Activated CD8-positive, alpha-beta T cell treated with anti-CD3 and anti-CD28 coated beads for 36 hours (primary cell): ENCODE measurements at regions not wholly inside any gene's neighbourhood (a gene's known extent, or its start where the extent isn't known, plus 50 kb on each side); places are given as distances from the start of the nearest gene placed in this dataset.
"Not testable (repeated sequence)": the region's sequence is repeated elsewhere in the genome, so short reads cannot be mapped to it uniquely, and the experiment has no call there.

Source experiments
- ATAC-seq: fragments of 200-7000 bp; cut with Tn5 transposase; one replicate; pipeline ENCODE4 v1.10.0; 2021; ENCODE audit warnings: mild to moderate bottlenecking, moderate library complexity
- CTCF ChIA-PET: fragments of 350-600 bp; sonication (Branson Sonifier 250); formaldehyde crosslinking; loops from one replicate; lab custom pipeline; 2021; ENCODE audit warnings: antibody characterized with exemption; lab: Charles Lee
- POLR2A ChIA-PET: fragments of 350-600 bp; sonication (Branson Sonifier 250); formaldehyde crosslinking; loops from one replicate; lab custom pipeline; 2021; ENCODE audit warnings: antibody characterized with exemption; lab: Charles Lee
- DNase-seq: peaks from one replicate; pipeline ENCODE4 v3.0.0-alpha.2; 2020
- H3K27ac Mint-ChIP-seq: one replicate; pipeline ENCODE4 v1.8.0; 2021; ENCODE audit warnings: mild to moderate bottlenecking, mixed read lengths
- H3K27me3 Mint-ChIP-seq: one replicate; pipeline ENCODE4 v1.8.0; 2021; ENCODE audit warnings: mixed read lengths
- H3K36me3 Mint-ChIP-seq: one replicate; pipeline ENCODE4 v1.8.0; 2021; ENCODE audit warnings: low read depth, mixed read lengths
- H3K4me1 Mint-ChIP-seq: one replicate; pipeline ENCODE4 v1.8.0; 2021; ENCODE audit warnings: low read depth, mixed read lengths
- H3K4me3 Mint-ChIP-seq: one replicate; pipeline ENCODE4 v1.8.0; 2021; ENCODE audit warnings: mild to moderate bottlenecking, moderate library complexity, mixed read lengths
- H3K9me3 Mint-ChIP-seq: one replicate; pipeline ENCODE4 v1.8.0; 2021; ENCODE audit warnings: mixed read lengths
- intact Hi-C: fragments of 100-400 bp; cut with micrococcal nuclease; formaldehyde crosslinking; loops from one replicate; pipeline ENCODE4 v1.10.0; 2022

GRCh38 chr9:94387338-94388010, 59.0 kb upstream of the NUTM2F start:
- POLR2A ChIA-PET, CTCF ChIA-PET, H3K27ac Mint-ChIP-seq, H3K4me3 Mint-ChIP-seq, ATAC-seq, intact Hi-C loops, H3K27me3 Mint-ChIP-seq, H3K9me3 Mint-ChIP-seq, DNase-seq, H3K36me3 Mint-ChIP-seq: not testable (repeated sequence)
- peaks cover 22% of the 10 kb centered on the region for H3K4me1 Mint-ChIP-seq

- H3K27me3 Mint-ChIP-seq, intact Hi-C loops, H3K9me3 Mint-ChIP-seq, ATAC-seq, CTCF ChIA-PET, H3K27ac Mint-ChIP-seq, H3K4me3 Mint-ChIP-seq, POLR2A ChIA-PET, DNase-seq, H3K36me3 Mint-ChIP-seq: not testable (repeated sequence)
- H3K4me1 Mint-ChIP-seq: peaks cover 22% of the 10 kb centered on the region
Measured at GRCh38 chr9:94388011-94388406, 59.6 kb upstream of the NUTM2F start.

- H3K27ac Mint-ChIP-seq, H3K36me3 Mint-ChIP-seq, intact Hi-C loops: not testable (repeated sequence)
Measured at GRCh38 chr9:94390425-94391098, 62.1 kb upstream of the NUTM2F start.

GRCh38 chr9:94392971-94393624, 64.7 kb upstream of the NUTM2F start:
- ATAC-seq, POLR2A ChIA-PET, H3K4me3 Mint-ChIP-seq, H3K27me3 Mint-ChIP-seq, intact Hi-C loops, H3K27ac Mint-ChIP-seq, CTCF ChIA-PET, DNase-seq, H3K9me3 Mint-ChIP-seq, H3K36me3 Mint-ChIP-seq: not testable (repeated sequence)
- peaks cover 19% of the 10 kb centered on the region for H3K4me1 Mint-ChIP-seq

More at GRCh38 chr9:94390425-94391098, 62.1 kb upstream of the NUTM2F start:
- DNase-seq, POLR2A ChIA-PET, H3K4me3 Mint-ChIP-seq, ATAC-seq, H3K9me3 Mint-ChIP-seq, CTCF ChIA-PET, H3K27me3 Mint-ChIP-seq: not testable (repeated sequence)
- peaks cover 22% of the 10 kb centered on the region for H3K4me1 Mint-ChIP-seq

GRCh38 chr9:94397766-94398379, 69.4 kb upstream of the NUTM2F start:
- CTCF ChIA-PET, H3K9me3 Mint-ChIP-seq, H3K27me3 Mint-ChIP-seq, H3K36me3 Mint-ChIP-seq, H3K4me3 Mint-ChIP-seq, intact Hi-C loops, POLR2A ChIA-PET: not testable (repeated sequence)
- peak overlapping the region; percentile 62 for H3K27ac Mint-ChIP-seq
- DNase-seq: peak; percentile 27
- peak; percentile 80 for ATAC-seq
- peaks cover 31% of the 10 kb centered on the region for H3K4me1 Mint-ChIP-seq

- ATAC-seq, DNase-seq, H3K27me3 Mint-ChIP-seq, POLR2A ChIA-PET, H3K27ac Mint-ChIP-seq, H3K9me3 Mint-ChIP-seq, H3K4me3 Mint-ChIP-seq, CTCF ChIA-PET, H3K36me3 Mint-ChIP-seq, intact Hi-C loops: not testable (repeated sequence)
- peaks cover 30% of the 10 kb centered on the region for H3K4me1 Mint-ChIP-seq
Measured at GRCh38 chr9:94400461-94400860, 72.0 kb upstream of the NUTM2F start.

- intact Hi-C loops, H3K36me3 Mint-ChIP-seq, CTCF ChIA-PET, ATAC-seq, DNase-seq, H3K27me3 Mint-ChIP-seq, POLR2A ChIA-PET, H3K27ac Mint-ChIP-seq, H3K4me3 Mint-ChIP-seq, H3K9me3 Mint-ChIP-seq: not testable (repeated sequence)
- H3K4me1 Mint-ChIP-seq: peaks cover 19% of the 10 kb centered on the region
Measured at GRCh38 chr9:94402795-94403194, 74.4 kb upstream of the NUTM2F start.

GRCh38 chr9:94403571-94403970, 75.1 kb upstream of the NUTM2F start:
- DNase-seq, H3K27me3 Mint-ChIP-seq, H3K36me3 Mint-ChIP-seq, H3K4me3 Mint-ChIP-seq, CTCF ChIA-PET, H3K27ac Mint-ChIP-seq, intact Hi-C loops, H3K9me3 Mint-ChIP-seq, POLR2A ChIA-PET, ATAC-seq: not testable (repeated sequence)
- H3K4me1 Mint-ChIP-seq: peaks cover 19% of the 10 kb centered on the region

- ATAC-seq, H3K4me3 Mint-ChIP-seq, POLR2A ChIA-PET, CTCF ChIA-PET, H3K27ac Mint-ChIP-seq, H3K9me3 Mint-ChIP-seq, H3K27me3 Mint-ChIP-seq, H3K36me3 Mint-ChIP-seq, intact Hi-C loops, DNase-seq: not testable (repeated sequence)
- peaks cover 20% of the 10 kb centered on the region for H3K4me1 Mint-ChIP-seq
Measured at GRCh38 chr9:94413665-94414064, 85.2 kb upstream of the NUTM2F start.

GRCh38 chr9:94415111-94415510, 86.7 kb upstream of the NUTM2F start:
- H3K9me3 Mint-ChIP-seq, H3K27me3 Mint-ChIP-seq, H3K4me3 Mint-ChIP-seq, DNase-seq, POLR2A ChIA-PET, intact Hi-C loops, H3K36me3 Mint-ChIP-seq, ATAC-seq, CTCF ChIA-PET: not testable (repeated sequence)
- Mint-ChIP-seq H3K27ac (peak overlapping the region; percentile 71), H3K4me1 (peaks cover 19% of the 10 kb centered on the region)

- H3K27me3 Mint-ChIP-seq, H3K4me1 Mint-ChIP-seq, ATAC-seq, H3K9me3 Mint-ChIP-seq, H3K36me3 Mint-ChIP-seq, intact Hi-C loops, CTCF ChIA-PET, H3K27ac Mint-ChIP-seq, H3K4me3 Mint-ChIP-seq, POLR2A ChIA-PET: not testable (repeated sequence)
- DNase-seq: peak; percentile 2
Measured at GRCh38 chr9:94420098-94420497, 91.7 kb upstream of the NUTM2F start.
